Vagina (tissue), 2 donors: ENCODE measurements at regions not wholly inside any gene's neighbourhood (a gene's known extent, or its start where the extent isn't known, plus 50 kb on each side); places are given as distances from the start of the nearest gene placed in this dataset.

Source experiments
- DNase-seq, 2 donors: peaks; one replicate each; pipeline ENCODE4 v3.0.0-alpha.2; 2017; ENCODE audit errors: extremely low spot score in 2 of 2
- H3K27ac ChIP-seq: fragments of 200-600 bp; sonication (generic); one replicate; pipeline ENCODE4 v1.5.1; 2019
- H3K27me3 ChIP-seq: fragments of 200-600 bp; sonication (generic); one replicate; pipeline ENCODE4 v1.5.1; 2019
- H3K36me3 ChIP-seq, 2 donors: fragments of 200-600 bp; sonication (generic); one replicate each; pipeline ENCODE4 v1.5.1; 2017 to 2019
- H3K4me1 ChIP-seq: fragments of 200-600 bp; sonication (generic); one replicate; pipeline ENCODE4 v1.5.1; 2019
- H3K4me3 ChIP-seq, 2 donors: fragments of 200-600 bp; sonication (generic); 1 replicate in 1 of 2; 2 replicates in 1 of 2; pipeline ENCODE4 v1.5.1; 2016 to 2019
- H3K9me3 ChIP-seq: fragments of 200-600 bp; sonication (generic); one replicate; pipeline ENCODE4 v1.5.1; 2019
- CTCF ChIP-seq, 3 experiments: fragments of 450-650 bp in 2 of 3; fragments of 200-600 bp in 1 of 3; sonication (generic) in 1 of 3; IDR thresholded peaks; one replicate each; pipeline ENCODE4 v1.5.1; 2017 to 2019; ENCODE audit warnings: antibody characterized with exemption in 3 of 3, mild to moderate bottlenecking in 2 of 3, moderate library complexity in 2 of 3
- POLR2A ChIP-seq, 2 donors: fragments of 450-650 bp; IDR thresholded peaks; one replicate each; pipeline ENCODE4 v1.6.1; 2017; ENCODE audit warnings: antibody characterized with exemption in 2 of 2, mild to moderate bottlenecking in 2 of 2, moderate library complexity in 2 of 2
- POLR2AphosphoS5 ChIP-seq, 2 donors: sonication (generic); formaldehyde crosslinking; IDR thresholded peaks; one replicate each; pipeline ENCODE4 v1.9.0; 2017; ENCODE audit warnings: antibody characterized with exemption in 2 of 2, mild to moderate bottlenecking in 2 of 2, low read depth in 1 of 2; ENCODE audit not compliant: insufficient read depth in 1 of 2
- intact Hi-C: fragments of 100-400 bp; cut with DNase I; formaldehyde crosslinking; loops from one replicate; pipeline ENCODE4 v1.15.1; 2023

GRCh38 chr5:173825215-173825865 is 62.8 kb upstream of the CPEB4 start:
- TF ChIP-seq CTCF (IDR thresholded peaks at IDR 0.05) (no peak), POLR2A (IDR thresholded peaks at IDR 0.05) (no peak), POLR2AphosphoS5 (IDR thresholded peaks at IDR 0.05; ENCODE audit: insufficient read depth in 1 of 2, low read depth in 1 of 2) (no peak)
- no peaks in the 10 kb centered on the region for H3K27me3 ChIP-seq
- no peak for DNase-seq
- intact Hi-C loops, result no loop called here
- H3K4me1 ChIP-seq, result peaks cover 19% of the 10 kb centered on the region
- no peaks in the 10 kb centered on the region for H3K36me3 ChIP-seq
- H3K4me3 ChIP-seq, result no peak overlapping the region
- H3K9me3 ChIP-seq, result no peaks in the 10 kb centered on the region
- H3K27ac ChIP-seq, result no peak overlapping the region

GRCh38 chr5:173826086-173826427 is 62.1 kb upstream of the CPEB4 start:
- Histone ChIP-seq H3K27me3 (no peaks in the 10 kb centered on the region), H3K9me3 (no peaks in the 10 kb centered on the region), H3K4me1 (peaks cover 19% of the 10 kb centered on the region), H3K27ac (no peak overlapping the region), H3K36me3 (no peaks in the 10 kb centered on the region), H3K4me3 (no peak overlapping the region)
- DNase-seq, result no peak
- TF ChIP-seq POLR2AphosphoS5 (IDR thresholded peaks at IDR 0.05; ENCODE audit: insufficient read depth in 1 of 2, low read depth in 1 of 2) (no peak), CTCF (IDR thresholded peaks at IDR 0.05) (no peak), POLR2A (IDR thresholded peaks at IDR 0.05) (no peak)
- intact Hi-C loops, result no loop called here

- no peak for DNase-seq
- Histone ChIP-seq H3K27me3 (no peaks in the 10 kb centered on the region), H3K36me3 (no peaks in the 10 kb centered on the region), H3K9me3 (no peaks in the 10 kb centered on the region), H3K4me1 (peaks cover 19% of the 10 kb centered on the region), H3K27ac (no peak overlapping the region), H3K4me3 (no peak overlapping the region)
- intact Hi-C loops, result no loop called here
- TF ChIP-seq POLR2A (IDR thresholded peaks at IDR 0.05), result no peak
- no peak for TF ChIP-seq POLR2AphosphoS5 (IDR thresholded peaks at IDR 0.05; ENCODE audit: insufficient read depth in 1 of 2, low read depth in 1 of 2)
- TF ChIP-seq CTCF (IDR thresholded peaks at IDR 0.05), result no peak
Observed at GRCh38 chr5:173826428-173827350, 61.5 kb upstream of the CPEB4 start.

GRCh38 chr5:173828952-173829351 is 59.2 kb upstream of the CPEB4 start:
- no peaks in the 10 kb centered on the region for H3K27me3 ChIP-seq

More at GRCh38 chr5:173828952-173829351, 59.2 kb upstream of the CPEB4 start:
- no peaks in the 10 kb centered on the region for H3K36me3 ChIP-seq
- H3K4me3 ChIP-seq, result no peak overlapping the region
- H3K9me3 ChIP-seq, result no peaks in the 10 kb centered on the region
- intact Hi-C loops, result no loop called here
- no peak for DNase-seq
- H3K27ac ChIP-seq, result no peak overlapping the region
- peaks cover 18% of the 10 kb centered on the region for H3K4me1 ChIP-seq
- no peak for TF ChIP-seq POLR2A (IDR thresholded peaks at IDR 0.05)
- no peak for TF ChIP-seq POLR2AphosphoS5 (IDR thresholded peaks at IDR 0.05; ENCODE audit: insufficient read depth in 1 of 2, low read depth in 1 of 2)
- no peak for TF ChIP-seq CTCF (IDR thresholded peaks at IDR 0.05)
